Activated CD4-positive, alpha-beta T cell treated with anti-CD3 and anti-CD28 coated beads, Interleukin-2, Interleukin-4, amounts not matched to agents 100 ng/mL and 50 ng/mL, durations not matched to agents 16 hours and 8 hours (primary cell): ENCODE measurements at regions not wholly inside any gene's neighbourhood (a gene's known extent, or its start where the extent isn't known, plus 50 kb on each side); places are given as distances from the start of the nearest gene placed in this dataset.
"Not testable (repeated sequence)": the region's sequence is repeated elsewhere in the genome, so short reads cannot be mapped to it uniquely, and the experiment has no call there.

Experiments
- DNase-seq: peaks from one replicate; pipeline ENCODE4 v3.0.0-alpha.2; 2020; ENCODE audit warnings: low spot score

- DNase-seq: not testable (repeated sequence)
Observed at GRCh38 chr2:67195327-67195726, 201.8 kb upstream of the ETAA1 start.

GRCh38 chr2:67201521-67201920, 195.6 kb upstream of the ETAA1 start:
- DNase-seq: no peak

GRCh38 chr2:67204349-67204748, 192.8 kb upstream of the ETAA1 start:
- no peak for DNase-seq

GRCh38 chr2:67208887-67209500, 188.1 kb upstream of the ETAA1 start:
- no peak for DNase-seq

GRCh38 chr2:67210430-67210829, 186.7 kb upstream of the ETAA1 start:
- DNase-seq: no peak

- no peak for DNase-seq
Observed at GRCh38 chr2:67212203-67212602, 184.9 kb upstream of the ETAA1 start.

- no peak for DNase-seq
Observed at GRCh38 chr2:67213270-67213670, 183.9 kb upstream of the ETAA1 start.

GRCh38 chr2:67213677-67214402, 183.3 kb upstream of the ETAA1 start:
- DNase-seq: no peak

- no peak for DNase-seq
Observed at GRCh38 chr2:67214585-67215185, 182.4 kb upstream of the ETAA1 start.

- no peak for DNase-seq
Observed at GRCh38 chr2:67215214-67216055, 181.7 kb upstream of the ETAA1 start.

GRCh38 chr2:67216103-67216502, 181.0 kb upstream of the ETAA1 start:
- no peak for DNase-seq

- DNase-seq: no peak
Observed at GRCh38 chr2:67216881-67217280, 180.3 kb upstream of the ETAA1 start.

- no peak for DNase-seq
Observed at GRCh38 chr2:67217398-67217797, 179.7 kb upstream of the ETAA1 start.

- DNase-seq: no peak
Observed at GRCh38 chr2:67218056-67218455, 179.1 kb upstream of the ETAA1 start.

GRCh38 chr2:67219651-67220050, 177.5 kb upstream of the ETAA1 start:
- DNase-seq: no peak

- DNase-seq: no peak
Observed at GRCh38 chr2:67221266-67221665, 175.9 kb upstream of the ETAA1 start.

- DNase-seq: no peak
Observed at GRCh38 chr2:67225287-67225973, 171.7 kb upstream of the ETAA1 start.

- DNase-seq: no peak
Observed at GRCh38 chr2:67229706-67230105, 167.4 kb upstream of the ETAA1 start.

GRCh38 chr2:67232936-67233335, 164.2 kb upstream of the ETAA1 start:
- no peak for DNase-seq

GRCh38 chr2:67234440-67234839, 162.7 kb upstream of the ETAA1 start:
- DNase-seq: no peak

GRCh38 chr2:67237288-67237687, 159.8 kb upstream of the ETAA1 start:
- no peak for DNase-seq

GRCh38 chr2:67240507-67240906, 156.6 kb upstream of the ETAA1 start:
- no peak for DNase-seq
